Peyer's patch (tissue), 4 donors: ENCODE measurements at regions not wholly inside any gene's neighbourhood (a gene's known extent, or its start where the extent isn't known, plus 50 kb on each side); places are given as distances from the start of the nearest gene placed in this dataset.
"Not testable (repeated sequence)": the region's sequence is repeated elsewhere in the genome, so short reads cannot be mapped to it uniquely, and the experiment has no call there.

Experiments
- CTCF ChIP-seq, 6 experiments: fragments of 450-650 bp in 4 of 6; fragments of 200-600 bp in 2 of 6; sonication (generic) in 1 of 6; IDR thresholded peaks; one replicate each; pipeline ENCODE4 v1.5.1; 2017 to 2019; ENCODE audit warnings: antibody characterized with exemption in 6 of 6, mild to moderate bottlenecking in 3 of 6, moderate library complexity in 1 of 6
- POLR2A ChIP-seq, 2 donors: fragments of 450-650 bp; IDR thresholded peaks; one replicate each; pipeline ENCODE4 v1.5.1; 2017; ENCODE audit warnings: antibody characterized with exemption in 2 of 2, mild to moderate bottlenecking in 2 of 2, moderate library complexity in 2 of 2

GRCh38 chr15:101980206-101980910 is 168.4 kb downstream of the OR4F15 start:
- not testable (repeated sequence) for TF ChIP-seq POLR2A, CTCF (IDR thresholded peaks at IDR 0.05)
